Central memory CD4-positive, alpha-beta T cell (primary cell): ENCODE measurements at regions not wholly inside any gene's neighbourhood (a gene's known extent, or its start where the extent isn't known, plus 50 kb on each side); places are given as distances from the start of the nearest gene placed in this dataset.
"Not testable (repeated sequence)": the region's sequence is repeated elsewhere in the genome, so short reads cannot be mapped to it uniquely, and the experiment has no call there.

Experiments
- DNase-seq: peaks from one replicate; pipeline ENCODE4 v3.0.0; 2022

GRCh38 chr5:4581289-4581688, 558.8 kb upstream of the ADAMTS16 start:
- no peak for DNase-seq

DNA sequence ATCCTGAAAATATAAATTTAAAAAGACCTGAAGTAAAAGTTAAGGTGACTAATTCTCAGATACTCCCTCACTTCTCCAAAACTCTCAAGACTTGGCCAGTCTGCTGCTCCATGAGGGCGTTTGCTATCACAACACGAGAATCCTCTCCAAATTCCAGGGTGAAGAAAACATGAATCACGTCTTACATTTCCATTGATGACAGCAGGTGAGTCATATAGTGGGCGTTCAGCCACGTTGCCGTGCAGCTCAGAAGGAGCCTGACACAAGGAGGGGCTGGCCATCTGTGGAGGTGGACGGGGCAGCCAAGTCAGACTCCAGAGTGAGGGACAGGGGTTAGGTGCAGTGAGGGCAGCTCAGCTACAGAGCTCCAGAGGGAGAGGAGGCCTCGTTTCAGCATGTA, 555.1 kb upstream of the ADAMTS16 start:
- DNase-seq, result no peak

DNA sequence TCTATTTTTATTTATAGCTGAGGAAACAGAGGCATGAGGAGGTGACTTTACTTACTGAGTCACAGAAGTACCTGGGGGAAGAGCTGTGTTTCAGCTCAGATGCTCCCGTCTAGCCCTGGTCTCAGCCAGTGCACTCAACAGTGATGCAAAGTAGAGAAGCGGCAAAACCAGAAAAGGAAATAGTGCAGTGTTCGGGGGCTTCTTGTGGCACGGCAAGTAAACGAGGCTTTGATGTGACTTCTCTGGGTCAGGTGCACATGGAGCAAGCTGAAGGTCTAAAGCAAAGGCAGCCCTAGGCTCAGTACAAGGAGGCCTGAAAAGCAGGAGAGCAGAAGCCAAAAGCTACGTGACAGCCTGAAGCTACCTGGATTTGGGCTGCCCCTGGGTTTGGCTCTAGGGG, 526.7 kb upstream of the ADAMTS16 start:
- DNase-seq, result no peak

DNA sequence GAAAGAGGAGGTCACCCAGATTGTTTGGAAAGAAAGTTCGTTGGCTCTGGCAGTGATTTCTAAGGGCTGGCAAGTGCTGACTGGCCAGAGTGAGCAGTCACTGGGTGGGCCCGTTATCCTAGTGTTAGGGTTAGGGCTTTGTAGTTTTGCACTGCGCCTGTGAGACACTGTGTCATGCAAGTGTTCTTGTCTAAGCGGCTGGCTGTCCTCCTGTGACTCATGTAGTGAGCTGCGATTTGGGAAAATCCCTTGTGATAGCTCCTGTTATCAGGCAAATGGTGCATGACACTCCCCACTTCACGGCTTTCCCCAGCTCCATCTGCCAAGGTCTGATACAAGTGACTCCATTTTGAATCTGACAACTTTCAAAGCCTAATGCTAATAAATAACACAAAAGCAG, 526.0 kb upstream of the ADAMTS16 start:
- DNase-seq, result no peak

DNA sequence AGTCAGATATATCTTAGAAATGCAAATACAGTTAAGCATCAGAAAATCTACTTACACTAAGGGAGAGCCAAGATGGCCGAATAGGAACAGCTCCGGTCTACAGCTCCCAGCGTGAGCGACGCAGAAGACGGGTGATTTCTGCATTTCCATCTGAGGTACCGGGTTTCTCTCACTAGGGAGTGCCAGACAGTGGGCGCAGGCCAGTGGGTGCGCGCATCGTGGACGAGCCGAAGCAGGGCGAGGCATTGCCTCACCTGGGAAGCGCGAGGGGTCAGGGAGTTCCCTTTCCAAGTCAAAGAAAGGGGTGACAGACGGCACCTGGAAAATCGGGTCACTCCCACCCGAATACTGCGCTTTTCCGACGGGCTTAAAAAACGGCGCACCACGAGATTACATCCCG, 524.8 kb upstream of the ADAMTS16 start:
- not testable (repeated sequence) for DNase-seq

GRCh38 chr5:4625206-4625896, 514.8 kb upstream of the ADAMTS16 start:
- no peak for DNase-seq

DNA sequence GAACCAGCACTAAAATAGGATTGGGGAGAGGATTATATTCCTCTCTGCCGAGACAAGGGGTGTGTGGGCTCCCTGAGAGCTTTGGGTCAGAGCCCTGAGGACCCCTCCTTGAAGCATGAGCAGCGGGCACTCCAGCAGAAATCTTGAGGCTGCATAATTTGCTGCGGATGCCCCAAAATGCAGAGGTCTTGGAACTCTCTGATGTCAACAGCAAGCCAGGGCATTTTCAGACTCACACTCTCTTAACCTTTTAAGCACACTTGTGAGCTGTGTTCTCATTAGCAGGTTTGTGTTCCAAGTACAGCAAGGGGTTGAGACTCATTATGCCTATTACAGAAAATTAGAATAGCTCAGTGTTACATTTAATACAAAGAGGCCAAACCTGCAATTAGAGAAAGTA, 513.0 kb upstream of the ADAMTS16 start:
- DNase-seq, result no peak

- DNase-seq, result no peak
These were observed 512.2 kb upstream of the ADAMTS16 start for GRCh38 chr5:4627929-4628328.

- DNase-seq, result no peak
These were observed 511.3 kb upstream of the ADAMTS16 start for GRCh38 chr5:4628645-4629385.

GRCh38 chr5:4630031-4630430, 510.1 kb upstream of the ADAMTS16 start:
- DNase-seq, result no peak

DNA sequence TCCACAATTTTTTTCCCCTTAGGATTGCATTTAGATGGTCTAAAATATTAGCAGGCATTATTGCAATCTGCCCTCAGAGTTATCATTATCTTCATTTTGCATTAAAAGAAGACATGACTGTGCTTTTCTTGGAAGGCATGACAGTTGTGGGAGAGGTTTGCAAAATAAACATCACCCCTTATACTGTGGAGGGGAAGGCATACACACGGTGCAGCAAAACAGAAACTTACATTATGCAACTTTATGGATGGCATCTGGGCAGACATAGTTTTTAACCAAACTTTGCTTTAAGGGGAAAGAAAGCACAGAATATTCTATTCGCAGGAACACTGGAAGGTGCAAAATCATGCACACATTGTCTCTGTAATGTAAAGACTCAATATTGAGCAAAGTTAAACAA, 505.8 kb upstream of the ADAMTS16 start:
- no peak for DNase-seq

DNA sequence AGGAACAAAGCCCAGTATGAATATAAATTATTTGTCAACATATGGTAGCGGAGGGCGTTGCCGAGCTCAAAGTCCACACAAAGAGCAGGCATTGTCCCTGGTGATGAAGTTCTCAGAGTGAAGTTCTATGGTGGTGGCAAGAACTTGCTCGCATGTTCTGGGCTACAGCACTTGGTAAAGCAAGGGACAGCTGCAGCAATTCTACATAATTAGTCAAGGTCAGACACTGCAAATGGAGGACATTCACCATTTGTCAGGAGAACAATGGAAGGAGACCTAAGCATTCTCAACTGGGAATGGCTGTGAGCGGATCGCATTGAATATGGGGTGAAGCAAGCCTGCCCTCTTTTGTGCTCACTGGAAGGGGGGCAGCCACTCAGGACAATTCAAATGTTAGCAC, 503.8 kb upstream of the ADAMTS16 start:
- DNase-seq, result no peak

GRCh38 chr5:4639946-4640345, 500.2 kb upstream of the ADAMTS16 start:
- no peak for DNase-seq

DNA sequence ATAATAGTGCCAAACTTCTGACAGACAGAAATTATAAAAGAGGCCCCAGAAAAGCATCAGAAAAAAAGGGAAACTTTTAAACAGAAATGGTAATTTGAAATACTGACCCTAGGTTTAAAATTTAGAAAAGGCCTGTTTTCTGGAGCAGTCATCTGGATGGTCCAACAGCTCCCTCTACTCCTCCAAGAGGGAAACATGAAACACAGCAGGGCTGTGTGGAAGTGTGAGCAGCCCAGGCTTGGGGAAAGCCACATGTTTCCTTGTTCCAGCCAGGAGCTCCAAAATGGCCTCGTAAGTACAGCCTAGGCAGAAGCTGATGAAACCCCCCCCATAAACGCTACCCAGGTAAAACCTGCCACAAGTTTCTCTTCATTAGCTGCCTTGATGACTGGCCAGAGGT, 499.3 kb upstream of the ADAMTS16 start:
- DNase-seq, result no peak

DNA sequence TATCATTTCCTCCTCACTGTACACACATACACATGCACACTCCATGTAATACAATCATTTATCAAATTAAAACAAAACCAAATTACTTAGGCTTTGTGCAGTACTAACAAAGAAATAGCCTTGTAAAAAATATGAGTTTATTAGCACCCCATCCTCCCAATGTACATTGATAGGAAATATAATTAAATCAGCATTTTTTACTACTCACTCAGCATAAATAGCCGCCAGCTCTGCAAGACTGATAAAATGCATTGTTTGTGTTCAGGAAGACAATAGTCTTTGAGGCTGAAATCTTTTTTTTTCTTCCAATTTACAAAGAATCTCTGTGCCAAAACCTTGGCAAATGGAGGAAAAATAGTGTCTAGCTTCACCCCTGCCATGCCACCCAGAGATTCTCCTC, 497.6 kb upstream of the ADAMTS16 start:
- DNase-seq, result no peak

DNA sequence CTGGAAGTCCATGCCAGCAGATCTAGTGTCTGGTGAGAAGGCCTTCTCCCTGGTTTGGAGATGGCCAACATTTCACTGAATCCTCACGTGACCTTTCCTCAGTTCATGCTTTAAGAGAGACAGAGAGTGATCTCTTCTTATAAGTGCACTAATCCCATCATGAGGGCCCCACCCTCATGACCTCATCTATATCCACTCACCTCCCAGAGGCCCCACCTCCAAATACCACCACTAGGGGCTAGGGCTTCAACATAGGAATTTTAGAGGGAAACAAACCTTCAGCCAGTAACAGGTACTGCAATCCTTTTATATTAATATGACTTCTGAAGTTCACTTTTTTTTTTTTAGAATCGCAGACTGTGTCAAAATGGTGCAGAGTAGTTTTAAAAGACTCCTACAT, 496.9 kb upstream of the ADAMTS16 start:
- no peak for DNase-seq

- no peak for DNase-seq
These were observed 496.2 kb upstream of the ADAMTS16 start for GRCh38 chr5:4643960-4644359.

DNA sequence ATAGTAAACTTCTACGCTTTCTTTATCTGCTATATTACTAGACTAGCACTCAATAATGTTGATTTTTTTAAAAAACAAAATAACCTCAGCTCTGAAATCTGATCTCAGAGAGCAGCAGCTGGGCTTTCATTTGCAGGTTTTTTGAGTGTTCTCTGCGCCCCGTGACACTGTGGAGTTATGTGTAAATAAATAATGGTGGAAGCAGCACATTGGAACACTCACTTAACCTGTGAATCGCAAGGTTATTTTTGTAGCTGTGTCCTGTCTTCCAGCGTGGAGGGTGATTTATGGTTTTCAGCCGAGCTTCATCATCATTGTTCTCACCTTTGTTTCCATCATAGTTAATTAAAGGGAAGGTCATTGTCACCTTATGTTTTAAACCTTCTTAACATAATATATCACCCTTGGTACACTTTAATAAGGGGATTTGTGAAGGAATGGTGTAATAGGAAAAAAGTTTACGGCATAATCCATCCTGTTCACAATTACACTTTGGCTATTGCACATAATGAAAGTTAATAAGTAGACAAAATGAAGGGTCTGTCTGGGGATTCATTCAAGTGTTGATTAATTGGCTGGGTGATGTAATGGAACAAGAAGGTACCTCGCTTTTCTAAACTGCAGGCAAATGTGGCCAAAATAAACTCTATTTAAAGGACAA, 493.3 kb upstream of the ADAMTS16 start:
- no peak for DNase-seq

- no peak for DNase-seq
These were observed 492.2 kb upstream of the ADAMTS16 start for GRCh38 chr5:4647955-4648354.

DNA sequence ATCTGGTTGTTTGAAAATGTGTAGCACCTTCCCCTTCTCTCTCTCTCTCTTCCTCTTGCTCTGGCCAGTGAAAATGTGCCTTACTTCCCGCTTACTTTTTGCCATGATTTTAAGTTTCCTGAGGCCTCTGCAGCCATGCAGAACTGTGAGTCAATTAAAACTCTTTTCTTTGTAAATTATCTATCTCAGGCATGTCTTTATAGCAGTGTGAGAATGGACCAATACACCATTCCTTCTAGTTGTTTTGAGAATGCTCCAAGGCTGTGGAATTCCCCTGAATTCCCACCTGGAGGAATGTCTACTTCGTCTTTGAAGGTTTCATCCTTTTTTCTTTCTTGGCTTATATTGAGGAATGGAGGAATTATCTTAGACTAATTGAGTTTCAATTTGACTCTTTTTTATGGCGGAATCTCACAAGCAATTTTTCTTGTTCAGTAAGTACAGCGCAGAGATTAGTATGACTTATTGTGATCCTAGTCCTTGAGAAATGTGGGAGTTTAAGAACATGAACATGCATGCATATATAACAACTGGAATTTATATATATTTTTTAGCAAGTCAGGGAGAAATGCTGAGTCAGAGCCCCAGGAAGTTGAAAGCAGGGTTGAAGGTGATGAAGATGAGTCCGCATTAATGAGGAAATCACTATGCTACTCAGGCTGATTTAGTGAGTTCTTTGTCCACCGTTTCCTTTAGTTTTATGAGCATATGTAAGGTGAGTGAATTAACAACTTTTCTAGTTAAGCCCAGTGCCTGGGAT, 488.1 kb upstream of the ADAMTS16 start:
- DNase-seq, result no peak

GRCh38 chr5:4653475-4653874, 486.7 kb upstream of the ADAMTS16 start:
- DNase-seq, result no peak

GRCh38 chr5:4659851-4660250, 480.3 kb upstream of the ADAMTS16 start:
- no peak for DNase-seq

GRCh38 chr5:4661326-4661725, 478.8 kb upstream of the ADAMTS16 start:
- DNase-seq, result no peak
